Fibroblast of the aortic adventitia (primary cell): ENCODE measurements at regions not wholly inside any gene's neighbourhood (a gene's known extent, or its start where the extent isn't known, plus 50 kb on each side); places are given as distances from the start of the nearest gene placed in this dataset.

ENCODE experiments used
- DNase-seq: peaks from one replicate; pipeline ENCODE4 v3.0.0-alpha.2; 2010; ENCODE audit warnings: low read depth
- H3K4me3 ChIP-seq: 2 replicates; pipeline ENCODE4 v1.5.1; 2011; ENCODE audit warnings: low read depth, mild to moderate bottlenecking, control low read depth, low read length, moderate library complexity
- CTCF ChIP-seq: IDR thresholded peaks from 2 replicates; pipeline ENCODE4 v1.5.1; 2011; ENCODE audit warnings: mild to moderate bottlenecking, low read length, control low read depth, inconsistent platforms; ENCODE audit not compliant: insufficient read depth

DNA sequence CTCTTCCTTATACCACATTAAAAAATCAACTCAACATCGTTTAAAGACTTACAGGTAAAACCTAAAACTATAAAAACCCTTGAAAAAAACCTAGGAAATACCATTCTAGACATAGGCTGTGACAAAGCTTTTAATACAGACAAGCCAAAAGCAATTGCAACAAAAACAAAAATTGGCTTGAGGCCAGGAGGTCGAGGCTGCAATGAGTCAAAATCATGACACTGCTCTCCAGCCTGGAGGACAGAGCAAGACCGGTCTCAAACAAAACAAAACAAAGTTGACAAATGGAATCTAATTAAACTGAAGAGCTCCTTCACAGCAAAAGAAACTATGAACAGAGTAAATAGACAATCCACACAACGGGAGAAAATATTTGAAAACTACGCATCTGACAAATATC is 1057.8 kb downstream of the FSCB start:
- H3K4me3 ChIP-seq, result no peak overlapping the region
- no peak for TF ChIP-seq CTCF
- no peak for DNase-seq

- no peak for DNase-seq
- no peak for TF ChIP-seq CTCF
- H3K4me3 ChIP-seq, result no peak overlapping the region
These were observed 1069.0 kb downstream of the FSCB start for GRCh38 chr14:43438056-43438455.

- H3K4me3 ChIP-seq, result no peak overlapping the region
- TF ChIP-seq CTCF, result no peak
- DNase-seq, result no peak
These were observed 1088.8 kb downstream of the FSCB start for GRCh38 chr14:43418324-43418723.

- DNase-seq, result no peak
- H3K4me3 ChIP-seq, result no peak overlapping the region
- TF ChIP-seq CTCF, result no peak
These were observed 1094.0 kb downstream of the FSCB start for GRCh38 chr14:43413084-43413483.

GRCh38 chr14:43411841-43412240 is 1095.2 kb downstream of the FSCB start:
- no peak for TF ChIP-seq CTCF
- DNase-seq, result no peak

GRCh38 chr14:43410631-43411030 is 1096.5 kb downstream of the FSCB start:
- no peak overlapping the region for H3K4me3 ChIP-seq
- no peak for TF ChIP-seq CTCF
- no peak for DNase-seq

More at GRCh38 chr14:43411841-43412240, 1095.2 kb downstream of the FSCB start:
- H3K4me3 ChIP-seq, result no peak overlapping the region

DNA sequence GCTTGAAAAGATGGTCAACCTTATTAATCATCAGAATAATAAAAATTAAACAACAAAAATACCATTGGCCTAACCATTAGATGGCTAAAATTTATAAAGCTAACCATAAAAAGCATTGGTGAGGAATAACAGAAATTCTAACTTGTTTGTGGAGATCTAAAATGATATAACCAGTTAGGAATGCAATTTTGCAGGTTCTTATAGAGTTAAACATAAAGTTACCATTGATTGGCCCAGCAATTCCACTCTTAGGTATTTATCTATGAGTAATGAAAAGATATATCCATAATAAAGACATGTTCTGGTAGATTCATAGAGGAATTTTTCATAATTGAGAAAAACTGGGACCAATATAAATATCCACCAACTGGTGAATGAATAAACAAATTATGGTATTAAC is 1098.6 kb downstream of the FSCB start:
- no peak for TF ChIP-seq CTCF
- H3K4me3 ChIP-seq, result no peak overlapping the region

More for the DNA sequence above, 1098.6 kb downstream of the FSCB start:
- DNase-seq, result no peak
